Lower lobe of right lung (tissue), 2 donors: ENCODE measurements at regions not wholly inside any gene's neighbourhood (a gene's known extent, or its start where the extent isn't known, plus 50 kb on each side); places are given as distances from the start of the nearest gene placed in this dataset.

ENCODE experiments used
- ATAC-seq, 2 donors: fragments of 200-7000 bp; cut with Tn5 transposase; one replicate each; pipeline ENCODE4 v1.9.1; 2020 to 2022; ENCODE audit warnings: mild to moderate bottlenecking in 2 of 2, moderate library complexity in 2 of 2
- DNase-seq: peaks from one replicate; pipeline ENCODE4 v3.0.0-alpha.2; 2020
- H3K27ac ChIP-seq: fragments of 200-600 bp; one replicate; pipeline ENCODE4 v1.8.0; 2022
- H3K27me3 ChIP-seq: fragments of 200-600 bp; one replicate; pipeline ENCODE4 v1.8.0; 2022; ENCODE audit warnings: low read depth
- H3K36me3 ChIP-seq: fragments of 200-600 bp; one replicate; pipeline ENCODE4 v1.8.0; 2022; ENCODE audit warnings: mild to moderate bottlenecking
- H3K4me1 ChIP-seq: fragments of 200-600 bp; one replicate; pipeline ENCODE4 v1.8.0; 2022
- H3K4me3 ChIP-seq: fragments of 200-600 bp; one replicate; pipeline ENCODE4 v1.8.0; 2022; ENCODE audit warnings: mild to moderate bottlenecking
- H3K9me3 ChIP-seq: fragments of 200-600 bp; one replicate; pipeline ENCODE4 v1.8.0; 2022
- intact Hi-C: fragments of 100-400 bp; cut with DNase I; formaldehyde crosslinking; loops from one replicate; pipeline ENCODE4 v1.11.0; 2022
- TF ChIP-seq, protein P1 (sequence below): fragments of 200-600 bp; IDR thresholded peaks from one replicate; pipeline ENCODE4 v1.8.0; 2022; ENCODE audit warnings: antibody characterized with exemption, mild to moderate bottlenecking
- donor health status: DM: no; HTN: yes; CAD: no; lungs with severe emphysema.

DNA sequence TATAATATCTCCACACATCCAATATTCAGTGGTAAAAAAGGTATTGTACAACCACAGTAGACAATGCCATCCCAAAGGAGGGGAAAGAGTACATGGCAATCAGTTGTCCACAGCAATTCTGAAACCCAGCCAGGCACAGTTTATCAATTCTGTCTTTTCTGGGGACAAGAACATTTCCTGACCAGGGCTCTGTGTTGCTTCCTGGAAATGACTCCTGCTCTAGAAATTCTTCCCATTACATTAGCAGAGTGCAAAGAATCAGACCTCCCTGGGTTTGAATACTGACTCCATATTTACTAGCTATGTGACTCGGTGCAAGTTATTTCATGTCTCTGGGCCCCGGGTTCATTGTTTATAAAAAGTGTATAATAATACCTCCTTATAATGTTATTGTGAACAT is 220.4 kb upstream of the CFAP20DC start:
- no peak for DNase-seq
- intact Hi-C loops, result no loop called here
- TF ChIP-seq, protein P1, sequence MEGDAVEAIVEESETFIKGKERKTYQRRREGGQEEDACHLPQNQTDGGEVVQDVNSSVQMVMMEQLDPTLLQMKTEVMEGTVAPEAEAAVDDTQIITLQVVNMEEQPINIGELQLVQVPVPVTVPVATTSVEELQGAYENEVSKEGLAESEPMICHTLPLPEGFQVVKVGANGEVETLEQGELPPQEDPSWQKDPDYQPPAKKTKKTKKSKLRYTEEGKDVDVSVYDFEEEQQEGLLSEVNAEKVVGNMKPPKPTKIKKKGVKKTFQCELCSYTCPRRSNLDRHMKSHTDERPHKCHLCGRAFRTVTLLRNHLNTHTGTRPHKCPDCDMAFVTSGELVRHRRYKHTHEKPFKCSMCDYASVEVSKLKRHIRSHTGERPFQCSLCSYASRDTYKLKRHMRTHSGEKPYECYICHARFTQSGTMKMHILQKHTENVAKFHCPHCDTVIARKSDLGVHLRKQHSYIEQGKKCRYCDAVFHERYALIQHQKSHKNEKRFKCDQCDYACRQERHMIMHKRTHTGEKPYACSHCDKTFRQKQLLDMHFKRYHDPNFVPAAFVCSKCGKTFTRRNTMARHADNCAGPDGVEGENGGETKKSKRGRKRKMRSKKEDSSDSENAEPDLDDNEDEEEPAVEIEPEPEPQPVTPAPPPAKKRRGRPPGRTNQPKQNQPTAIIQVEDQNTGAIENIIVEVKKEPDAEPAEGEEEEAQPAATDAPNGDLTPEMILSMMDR, result no peak

GRCh38 chr3:59268170-59268569 is 218.3 kb upstream of the CFAP20DC start:
- DNase-seq (no peak), ATAC-seq (no peak)
- intact Hi-C loops, result no loop called here
- Histone ChIP-seq H3K4me3 (no peak overlapping the region), H3K9me3 (no peaks in the 10 kb centered on the region), H3K4me1 (no peaks in the 10 kb centered on the region), H3K36me3 (no peaks in the 10 kb centered on the region), H3K27me3 (no peaks in the 10 kb centered on the region), H3K27ac (no peak overlapping the region)
- TF ChIP-seq, protein P1, result no peak

More for the DNA sequence above, 220.4 kb upstream of the CFAP20DC start:
- Histone ChIP-seq H3K4me1 (no peaks in the 10 kb centered on the region), H3K27me3 (no peaks in the 10 kb centered on the region), H3K4me3 (no peak overlapping the region), H3K27ac (no peak overlapping the region), H3K36me3 (no peaks in the 10 kb centered on the region), H3K9me3 (no peaks in the 10 kb centered on the region)
- ATAC-seq, result no peak

- no peaks in the 10 kb centered on the region for H3K27me3 ChIP-seq
- intact Hi-C loops, result no loop called here
- H3K4me1 ChIP-seq, result no peaks in the 10 kb centered on the region
- no peaks in the 10 kb centered on the region for H3K9me3 ChIP-seq
- H3K4me3 ChIP-seq, result no peak overlapping the region
- TF ChIP-seq, protein P1, result no peak
- no peak for DNase-seq
- ATAC-seq, result no peak
- no peaks in the 10 kb centered on the region for H3K36me3 ChIP-seq
- no peak overlapping the region for H3K27ac ChIP-seq
Measured at GRCh38 chr3:59267021-59267420, 217.2 kb upstream of the CFAP20DC start.

DNA sequence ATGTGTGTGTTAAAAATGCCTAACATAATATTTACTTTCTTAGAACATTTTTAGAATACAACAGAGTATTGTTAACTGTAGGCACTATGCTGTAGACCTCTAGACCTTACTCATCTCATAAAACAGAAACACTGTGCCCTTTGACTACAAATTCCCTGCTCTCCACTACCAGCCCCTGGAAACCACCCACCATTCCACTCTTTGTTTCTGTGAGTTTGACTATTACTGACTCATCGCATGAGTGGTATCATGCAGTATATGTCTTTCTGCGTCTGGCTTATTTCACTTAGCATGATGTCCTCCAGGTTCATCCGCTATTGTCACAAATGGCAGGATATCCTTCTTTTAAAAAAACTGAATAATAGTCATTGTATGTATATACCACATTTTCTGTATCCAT is 216.7 kb upstream of the CFAP20DC start:
- Histone ChIP-seq H3K36me3 (no peaks in the 10 kb centered on the region), H3K27ac (no peak overlapping the region), H3K4me1 (no peaks in the 10 kb centered on the region), H3K9me3 (no peaks in the 10 kb centered on the region), H3K27me3 (no peaks in the 10 kb centered on the region), H3K4me3 (no peak overlapping the region)
- TF ChIP-seq, protein P1, result no peak
- intact Hi-C loops, result no loop called here
- ATAC-seq, result no peak
- no peak for DNase-seq

GRCh38 chr3:59265566-59265965 is 215.7 kb upstream of the CFAP20DC start:
- ATAC-seq (no peak), DNase-seq (no peak)
- Histone ChIP-seq H3K27me3 (no peaks in the 10 kb centered on the region), H3K4me3 (no peak overlapping the region), H3K9me3 (no peaks in the 10 kb centered on the region), H3K4me1 (no peaks in the 10 kb centered on the region), H3K36me3 (no peaks in the 10 kb centered on the region), H3K27ac (no peak overlapping the region)
- TF ChIP-seq, protein P1, result no peak
- intact Hi-C loops, result no loop called here

- H3K36me3 ChIP-seq, result no peaks in the 10 kb centered on the region
- no peaks in the 10 kb centered on the region for H3K9me3 ChIP-seq
- H3K27me3 ChIP-seq, result no peaks in the 10 kb centered on the region
- intact Hi-C loops, result no loop called here
- no peaks in the 10 kb centered on the region for H3K4me1 ChIP-seq
- no peak overlapping the region for H3K4me3 ChIP-seq
- TF ChIP-seq, protein P1, result no peak
- DNase-seq, result no peak
- ATAC-seq, result no peak
- H3K27ac ChIP-seq, result no peak overlapping the region
Measured at GRCh38 chr3:59264366-59264765, 214.5 kb upstream of the CFAP20DC start.
